HEK293 (cell line): ENCODE measurements at regions not wholly inside any gene's neighbourhood (a gene's known extent, or its start where the extent isn't known, plus 50 kb on each side); places are given as distances from the start of the nearest gene placed in this dataset.

ENCODE experiments used
- CTCF ChIA-PET: fragments of 350-600 bp; formaldehyde crosslinking; extraction: SDS; loops from one replicate; lab custom pipeline; 2021; ENCODE audit warnings: antibody characterized with exemption; lab: Yijun Ruan, JAX
- POLR2A ChIA-PET: fragments of 300-600 bp; formaldehyde crosslinking; extraction: SDS; loops from one replicate; lab custom pipeline; 2020; ENCODE audit warnings: antibody characterized with exemption, inconsistent platforms; lab: Yijun Ruan, JAX
- H3K27ac ChIP-seq: fragments of 200-500 bp; sonication (Bioruptor generic); 2 replicates; pipeline ENCODE4 v1.5.1; 2014; ENCODE audit warnings: low read depth, low read length, control low read depth, inconsistent platforms; ENCODE audit errors: extremely low read depth
- H3K36me3 ChIP-seq, 2 experiments: fragments of 200-500 bp in 1 of 2; sonication (Bioruptor generic) in 1 of 2; 1 replicate in 1 of 2; 2 replicates in 1 of 2; pipeline ENCODE4 v1.5.1; 2014 to 2017; ENCODE audit warnings: inconsistent platforms in 2 of 2, low read length in 2 of 2; ENCODE audit not compliant: control insufficient read depth in 2 of 2, insufficient read depth in 1 of 2
- H3K4me1 ChIP-seq: fragments of 200-500 bp; sonication (Bioruptor generic); 2 replicates; pipeline ENCODE4 v1.5.1; 2014; ENCODE audit warnings: mild to moderate bottlenecking, low read length, inconsistent platforms; ENCODE audit not compliant: control insufficient read depth, insufficient read depth
- H3K4me3 ChIP-seq: 2 replicates; pipeline ENCODE4 v1.5.1; 2011; ENCODE audit warnings: low read depth, mild to moderate bottlenecking, control low read depth, low read length, moderate library complexity
- H3K9me3 ChIP-seq: fragments of 200-500 bp; sonication (Bioruptor generic); 2 replicates; pipeline ENCODE4 v1.5.1; 2014; ENCODE audit warnings: low read depth, low read length, inconsistent platforms; ENCODE audit not compliant: control insufficient read depth, insufficient read depth
- AEBP2 ChIP-seq: fragments of 450-650 bp; formaldehyde crosslinking; IDR thresholded peaks from 2 replicates; pipeline ENCODE4 v1.5.1; 2016; ENCODE audit warnings: missing biosample characterization, missing genetic modification characterization, borderline replicate concordance
- BCL6B ChIP-seq: fragments of 450-650 bp; formaldehyde crosslinking; IDR thresholded peaks from 2 replicates; pipeline ENCODE4 v1.5.1; 2017; ENCODE audit warnings: missing biosample characterization, missing genetic modification characterization
- EGR2 ChIP-seq: fragments of 450-650 bp; formaldehyde crosslinking; IDR thresholded peaks from 2 replicates; pipeline ENCODE4 v1.5.1; 2016; ENCODE audit warnings: low read depth, missing biosample characterization, missing genetic modification characterization
- SCRT2 ChIP-seq: fragments of 450-650 bp; formaldehyde crosslinking; IDR thresholded peaks from 2 replicates; pipeline ENCODE4 v1.5.1; 2016; ENCODE audit warnings: missing biosample characterization, missing genetic modification characterization
- SP7 ChIP-seq: fragments of 450-650 bp; formaldehyde crosslinking; IDR thresholded peaks from 2 replicates; pipeline ENCODE4 v1.5.1; 2016; ENCODE audit warnings: missing biosample characterization, missing genetic modification characterization
- YY2 ChIP-seq: fragments of 450-650 bp; formaldehyde crosslinking; IDR thresholded peaks from 2 replicates; pipeline ENCODE4 v1.5.1; 2016; ENCODE audit warnings: missing biosample characterization, missing genetic modification characterization
- ZBTB49 ChIP-seq: fragments of 450-650 bp; formaldehyde crosslinking; IDR thresholded peaks from 2 replicates; pipeline ENCODE4 v1.5.1; 2016; ENCODE audit warnings: missing biosample characterization, missing genetic modification characterization, low read depth
- ZNF16 ChIP-seq: fragments of 450-650 bp; formaldehyde crosslinking; IDR thresholded peaks from 2 replicates; pipeline ENCODE4 v1.5.1; 2016; ENCODE audit warnings: low read depth, missing biosample characterization, missing genetic modification characterization
- ZNF174 ChIP-seq: fragments of 450-650 bp; formaldehyde crosslinking; IDR thresholded peaks from 2 replicates; pipeline ENCODE4 v1.5.0; 2017; ENCODE audit warnings: missing biosample characterization, mild to moderate bottlenecking, missing genetic modification characterization
- ZNF202 ChIP-seq: fragments of 450-650 bp; formaldehyde crosslinking; IDR thresholded peaks from 2 replicates; pipeline ENCODE4 v1.5.1; 2016; ENCODE audit warnings: missing biosample characterization, missing genetic modification characterization, borderline replicate concordance
- ZNF239 ChIP-seq: fragments of 450-650 bp; formaldehyde crosslinking; IDR thresholded peaks from 2 replicates; pipeline ENCODE4 v1.5.1; 2016; ENCODE audit warnings: missing biosample characterization, missing genetic modification characterization
- ZNF302 ChIP-seq: fragments of 450-650 bp; formaldehyde crosslinking; IDR thresholded peaks from 2 replicates; pipeline ENCODE4 v1.5.1; 2016; ENCODE audit warnings: missing biosample characterization, missing genetic modification characterization, low read depth
- ZNF354C ChIP-seq: fragments of 450-650 bp; formaldehyde crosslinking; IDR thresholded peaks from 2 replicates; pipeline ENCODE4 v1.5.1; 2016; ENCODE audit warnings: missing biosample characterization, missing genetic modification characterization, low read depth, borderline replicate concordance
- ZNF391 ChIP-seq: fragments of 450-650 bp; formaldehyde crosslinking; IDR thresholded peaks from 2 replicates; pipeline ENCODE4 v1.5.1; 2016; ENCODE audit warnings: low read depth, missing biosample characterization, missing genetic modification characterization, borderline replicate concordance
- ZNF404 ChIP-seq: fragments of 450-650 bp; formaldehyde crosslinking; IDR thresholded peaks from 2 replicates; pipeline ENCODE4 v1.5.1; 2017; ENCODE audit warnings: missing biosample characterization, missing genetic modification characterization
- ZNF416 ChIP-seq: fragments of 450-650 bp; formaldehyde crosslinking; IDR thresholded peaks from 2 replicates; pipeline ENCODE4 v1.5.1; 2016; ENCODE audit warnings: missing biosample characterization, missing genetic modification characterization
- ZNF433 ChIP-seq: fragments of 450-650 bp; formaldehyde crosslinking; IDR thresholded peaks from 2 replicates; pipeline ENCODE4 v1.5.1; 2016; ENCODE audit warnings: missing biosample characterization, missing genetic modification characterization, low read depth
- ZNF473 ChIP-seq: fragments of 450-650 bp; formaldehyde crosslinking; IDR thresholded peaks from 2 replicates; pipeline ENCODE4 v1.5.1; 2017; ENCODE audit warnings: missing biosample characterization, missing genetic modification characterization
- ZNF580 ChIP-seq: fragments of 450-650 bp; formaldehyde crosslinking; IDR thresholded peaks from 2 replicates; pipeline ENCODE4 v1.5.1; 2016; ENCODE audit warnings: missing biosample characterization, missing genetic modification characterization
- ZNF596 ChIP-seq: fragments of 450-650 bp; IDR thresholded peaks from 2 replicates; pipeline ENCODE4 v1.5.0; 2018; ENCODE audit warnings: missing biosample characterization, mild to moderate bottlenecking, missing genetic modification characterization, moderate library complexity
- ZNF610 ChIP-seq: fragments of 450-650 bp; formaldehyde crosslinking; IDR thresholded peaks from 2 replicates; pipeline ENCODE4 v1.5.1; 2016; ENCODE audit warnings: missing biosample characterization, missing genetic modification characterization, borderline replicate concordance
- ZNF639 ChIP-seq: fragments of 450-650 bp; formaldehyde crosslinking; IDR thresholded peaks from 2 replicates; pipeline ENCODE4 v1.5.1; 2016; ENCODE audit warnings: missing biosample characterization, missing genetic modification characterization
- ZNF701 ChIP-seq: fragments of 450-650 bp; formaldehyde crosslinking; IDR thresholded peaks from 2 replicates; pipeline ENCODE4 v1.5.1; 2016; ENCODE audit warnings: missing biosample characterization, missing genetic modification characterization

- POLR2A ChIA-PET = no interaction called here
Observed at GRCh38 chrX:40298069-40298468, 200.3 kb upstream of the BCOR start.

GRCh38 chrX:40291553-40291952 is 193.8 kb upstream of the BCOR start:
- Histone ChIP-seq H3K9me3 (no peaks in the 10 kb centered on the region), H3K4me1 (no peaks in the 10 kb centered on the region), H3K4me3 (no peak overlapping the region), H3K27ac (no peak overlapping the region), H3K36me3 (no peaks in the 10 kb centered on the region)
- TF ChIP-seq ZNF639 (tag by site-specific recombination) = no peak
- 0 out of 2 replicates have a peak, but pooled peaks have one; percentile 42 for TF ChIP-seq SCRT2 (tag by site-specific recombination)
- ChIA-PET CTCF (interaction anchor here (0.7 kb wide), 1 partner anchor 177 kb away, joined by 3 read pairs; no protein-coding TSS in a partner anchor), POLR2A (no interaction called here)

More at GRCh38 chrX:40298069-40298468, 200.3 kb upstream of the BCOR start:
- H3K27ac ChIP-seq = no peak overlapping the region
- CTCF ChIA-PET = no interaction called here
- H3K9me3 ChIP-seq = no peaks in the 10 kb centered on the region
- H3K4me1 ChIP-seq = no peaks in the 10 kb centered on the region
- H3K36me3 ChIP-seq = no peaks in the 10 kb centered on the region
- TF ChIP-seq ZBTB49 (tag by site-specific recombination) (no peak), ZNF701 (no peak), BCL6B (tag by site-specific recombination) (no peak), ZNF416 (tag by site-specific recombination) (no peak), ZNF239 (no peak), ZNF354C (tag by site-specific recombination) (no peak), ZNF433 (tag by site-specific recombination) (no peak), ZNF174 (tag by site-specific recombination) (no peak), ZNF16 (tag by site-specific recombination) (no peak), AEBP2 (tag by site-specific recombination) (no peak), ZNF391 (tag by site-specific recombination) (no peak), YY2 (no peak), ZNF404 (tag by site-specific recombination) (no peak), EGR2 (tag by site-specific recombination) (no peak)
- H3K4me3 ChIP-seq = no peak overlapping the region

GRCh38 chrX:40290517-40290916 is 192.8 kb upstream of the BCOR start:
- POLR2A ChIA-PET = no interaction called here
- Histone ChIP-seq H3K4me1 (no peaks in the 10 kb centered on the region), H3K9me3 (no peaks in the 10 kb centered on the region)

More at GRCh38 chrX:40290517-40290916, 192.8 kb upstream of the BCOR start:
- CTCF ChIA-PET = no interaction called here
- Histone ChIP-seq H3K4me3 (no peak overlapping the region), H3K36me3 (no peaks in the 10 kb centered on the region), H3K27ac (no peak overlapping the region)
- TF ChIP-seq ZNF202 (no peak), ZNF302 (tag by site-specific recombination) (no peak), ZNF473 (no peak), ZNF610 (tag by site-specific recombination) (no peak), ZNF580 (tag by site-specific recombination) (no peak), SP7 (tag by site-specific recombination) (no peak), ZNF596 (tag by site-specific recombination) (no peak)
